GM12864 (cell line): ENCODE measurements at regions not wholly inside any gene's neighbourhood (a gene's known extent, or its start where the extent isn't known, plus 50 kb on each side); places are given as distances from the start of the nearest gene placed in this dataset.

Experiments
- DNase-seq: peaks from one replicate; pipeline ENCODE4 v3.0.0-alpha.2; 2011; ENCODE audit warnings: low read depth
- H3K4me3 ChIP-seq: 2 replicates; pipeline ENCODE4 v1.5.1; 2011; ENCODE audit warnings: mild to moderate bottlenecking, low read depth, low read length, control low read depth
- TF ChIP-seq, protein P1 (sequence below): IDR thresholded peaks from 2 replicates; pipeline ENCODE4 v1.5.1; 2011; ENCODE audit warnings: low read depth, mild to moderate bottlenecking, moderate library complexity, low read length, control low read depth, inconsistent platforms; ENCODE audit errors: missing control alignments

DNA sequence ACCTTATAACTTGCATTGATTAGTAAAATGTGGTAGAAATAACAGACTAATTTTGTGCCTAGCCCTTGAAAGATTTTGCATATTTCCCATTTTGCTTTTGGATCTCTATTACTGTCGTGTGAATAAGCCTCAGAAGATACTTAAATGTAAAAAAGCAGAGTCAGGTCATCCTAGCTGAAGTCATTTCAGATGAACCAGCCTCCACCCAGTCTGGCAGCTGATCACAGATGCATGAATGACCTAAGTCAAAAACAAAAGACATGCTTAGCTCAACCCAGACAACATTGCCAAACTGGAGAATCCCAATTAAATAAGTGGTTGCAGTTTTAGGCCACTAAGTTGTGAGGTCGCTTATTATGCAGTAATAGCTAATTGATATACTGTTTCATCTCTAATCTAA lies 349.9 kb downstream of the C12orf50 start:
- no peak overlapping the region for H3K4me3 ChIP-seq
- TF ChIP-seq, protein P1, sequence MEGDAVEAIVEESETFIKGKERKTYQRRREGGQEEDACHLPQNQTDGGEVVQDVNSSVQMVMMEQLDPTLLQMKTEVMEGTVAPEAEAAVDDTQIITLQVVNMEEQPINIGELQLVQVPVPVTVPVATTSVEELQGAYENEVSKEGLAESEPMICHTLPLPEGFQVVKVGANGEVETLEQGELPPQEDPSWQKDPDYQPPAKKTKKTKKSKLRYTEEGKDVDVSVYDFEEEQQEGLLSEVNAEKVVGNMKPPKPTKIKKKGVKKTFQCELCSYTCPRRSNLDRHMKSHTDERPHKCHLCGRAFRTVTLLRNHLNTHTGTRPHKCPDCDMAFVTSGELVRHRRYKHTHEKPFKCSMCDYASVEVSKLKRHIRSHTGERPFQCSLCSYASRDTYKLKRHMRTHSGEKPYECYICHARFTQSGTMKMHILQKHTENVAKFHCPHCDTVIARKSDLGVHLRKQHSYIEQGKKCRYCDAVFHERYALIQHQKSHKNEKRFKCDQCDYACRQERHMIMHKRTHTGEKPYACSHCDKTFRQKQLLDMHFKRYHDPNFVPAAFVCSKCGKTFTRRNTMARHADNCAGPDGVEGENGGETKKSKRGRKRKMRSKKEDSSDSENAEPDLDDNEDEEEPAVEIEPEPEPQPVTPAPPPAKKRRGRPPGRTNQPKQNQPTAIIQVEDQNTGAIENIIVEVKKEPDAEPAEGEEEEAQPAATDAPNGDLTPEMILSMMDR: no peak
- no peak for DNase-seq

DNA sequence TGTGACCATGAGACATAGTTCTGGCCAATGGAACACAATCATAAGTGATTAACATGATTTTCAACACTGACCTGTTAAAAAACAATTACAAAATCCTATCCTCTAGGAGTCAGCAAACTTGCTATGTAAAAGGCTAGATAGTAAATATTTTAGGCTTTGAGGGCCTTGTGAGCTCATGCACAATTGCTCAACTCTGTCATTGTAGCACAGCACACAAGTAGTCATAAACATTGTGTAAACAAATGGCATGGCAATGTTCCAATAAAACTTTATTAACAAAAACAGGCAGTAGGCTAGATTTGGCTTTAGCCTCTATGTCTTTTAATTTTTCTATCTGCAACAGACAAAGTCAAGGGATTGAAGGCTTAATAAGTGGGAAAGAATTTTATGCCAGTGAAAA lies 350.7 kb downstream of the C12orf50 start:
- TF ChIP-seq, protein P1: no peak
- H3K4me3 ChIP-seq: no peak overlapping the region
- no peak for DNase-seq

DNA sequence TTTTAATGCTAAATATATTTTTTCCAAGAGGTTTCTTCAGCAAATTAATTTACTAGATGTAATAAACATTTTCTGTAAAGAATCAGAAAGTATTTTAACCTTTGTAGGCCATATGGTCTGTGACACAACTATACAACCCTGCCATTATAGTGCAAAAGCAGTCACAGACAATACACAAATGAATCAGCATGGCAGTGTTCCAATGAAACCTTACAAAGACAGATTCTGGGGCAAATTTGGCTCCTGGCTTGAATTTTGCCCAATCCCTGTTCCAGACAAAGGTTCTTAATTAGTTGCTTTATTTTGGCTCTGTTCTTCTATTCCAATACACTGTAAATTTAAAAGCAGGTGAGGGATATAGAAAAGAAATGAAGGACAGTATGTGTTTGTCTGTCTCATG lies 352.5 kb downstream of the C12orf50 start:
- H3K4me3 ChIP-seq: no peak overlapping the region
- no peak for DNase-seq
- TF ChIP-seq, protein P1: no peak

DNA sequence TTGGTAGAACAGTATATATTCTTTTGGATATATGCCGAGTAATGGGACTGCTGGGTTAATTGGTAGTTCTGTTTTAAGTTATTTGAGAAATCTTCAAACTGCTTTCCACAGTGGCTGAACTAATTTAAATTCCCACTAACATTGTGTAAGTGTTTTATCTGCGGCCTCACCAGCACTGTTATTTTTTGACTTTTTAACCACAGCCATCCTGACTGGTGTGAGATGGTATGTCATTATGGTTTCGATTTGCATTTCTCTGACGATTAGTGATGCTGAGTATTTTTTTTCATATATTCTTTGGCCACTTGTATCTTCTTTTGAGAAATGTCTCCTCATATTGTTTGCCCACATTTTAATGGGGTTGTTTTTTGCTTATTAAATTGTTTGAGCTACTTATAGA lies 357.4 kb downstream of the C12orf50 start:
- no peak for DNase-seq
- TF ChIP-seq, protein P1: no peak
- no peak overlapping the region for H3K4me3 ChIP-seq

DNA sequence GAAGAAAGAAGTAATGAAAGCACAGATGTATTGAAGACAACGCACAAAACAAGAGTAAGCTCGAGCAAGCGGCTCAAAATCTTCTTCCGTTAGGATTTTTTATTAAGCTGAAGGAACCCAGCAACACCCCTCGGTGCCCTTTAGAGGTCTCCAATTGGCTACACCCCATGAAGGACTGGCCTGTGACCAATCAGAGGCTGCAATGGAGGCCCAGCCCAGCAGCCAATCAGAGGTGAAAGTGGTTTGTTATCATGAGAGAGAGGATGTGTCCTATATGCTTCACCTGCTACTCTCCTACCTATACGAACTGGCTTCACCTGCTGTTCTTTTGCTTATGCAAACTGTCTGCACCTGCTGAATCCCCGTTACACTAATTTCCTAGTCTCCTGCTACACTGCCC lies 358.8 kb downstream of the C12orf50 start:
- DNase-seq: no peak
- TF ChIP-seq, protein P1: no peak
- H3K4me3 ChIP-seq: no peak overlapping the region

DNA sequence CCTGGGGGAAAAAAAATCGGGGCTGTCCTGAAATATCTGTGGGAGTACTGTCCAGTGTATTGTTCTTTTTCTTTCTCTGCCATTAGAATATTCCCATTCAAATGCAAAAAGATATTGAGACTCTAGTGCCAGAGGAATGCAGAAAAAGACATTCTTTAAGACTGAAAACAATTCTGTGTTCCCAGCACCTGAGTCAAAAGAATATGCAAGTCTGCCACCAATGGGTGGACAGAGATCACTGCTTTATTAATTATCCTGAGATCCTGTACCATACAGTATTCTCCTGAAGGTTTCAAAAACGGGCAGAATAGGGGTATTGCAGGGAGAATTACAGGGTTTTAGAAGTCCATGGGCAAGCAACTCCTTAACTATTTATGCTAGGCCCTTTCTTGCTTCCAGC lies 361.8 kb downstream of the C12orf50 start:
- DNase-seq: no peak
- TF ChIP-seq, protein P1: no peak
- no peak overlapping the region for H3K4me3 ChIP-seq

DNA sequence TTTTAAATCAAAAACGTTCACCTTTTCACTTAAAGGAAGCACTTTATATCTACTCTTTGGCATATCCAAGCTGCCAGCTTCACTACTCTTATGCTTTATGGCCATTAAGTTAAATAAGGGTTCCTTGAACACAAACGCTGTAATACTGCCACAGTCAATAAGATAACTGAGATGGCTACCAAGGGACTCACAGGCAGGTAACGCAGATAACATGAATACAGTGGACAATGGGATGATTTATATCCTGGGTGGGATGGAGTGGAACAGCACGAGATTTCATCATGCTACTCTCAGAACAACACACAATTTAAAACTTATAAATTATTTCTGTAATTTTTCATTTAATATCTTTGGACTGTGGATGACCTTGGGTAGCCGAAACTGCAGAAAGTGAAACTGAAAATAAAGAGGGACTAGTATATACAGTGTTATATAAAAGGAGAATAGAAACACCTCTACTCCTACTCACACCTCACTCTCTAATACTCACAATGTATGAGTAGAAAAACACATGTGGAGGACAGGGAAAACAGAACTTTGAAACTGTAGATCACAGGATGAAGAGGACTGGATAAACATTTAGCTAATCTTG lies 367.3 kb downstream of the C12orf50 start:
- no peak for DNase-seq
- H3K4me3 ChIP-seq: no peak overlapping the region
- TF ChIP-seq, protein P1: no peak
